ENCODE measurements at regions not wholly inside any gene's neighbourhood (a gene's known extent, or its start where the extent isn't known, plus 50 kb on each side); places are given as distances from the start of the nearest gene placed in this dataset.

DNA sequence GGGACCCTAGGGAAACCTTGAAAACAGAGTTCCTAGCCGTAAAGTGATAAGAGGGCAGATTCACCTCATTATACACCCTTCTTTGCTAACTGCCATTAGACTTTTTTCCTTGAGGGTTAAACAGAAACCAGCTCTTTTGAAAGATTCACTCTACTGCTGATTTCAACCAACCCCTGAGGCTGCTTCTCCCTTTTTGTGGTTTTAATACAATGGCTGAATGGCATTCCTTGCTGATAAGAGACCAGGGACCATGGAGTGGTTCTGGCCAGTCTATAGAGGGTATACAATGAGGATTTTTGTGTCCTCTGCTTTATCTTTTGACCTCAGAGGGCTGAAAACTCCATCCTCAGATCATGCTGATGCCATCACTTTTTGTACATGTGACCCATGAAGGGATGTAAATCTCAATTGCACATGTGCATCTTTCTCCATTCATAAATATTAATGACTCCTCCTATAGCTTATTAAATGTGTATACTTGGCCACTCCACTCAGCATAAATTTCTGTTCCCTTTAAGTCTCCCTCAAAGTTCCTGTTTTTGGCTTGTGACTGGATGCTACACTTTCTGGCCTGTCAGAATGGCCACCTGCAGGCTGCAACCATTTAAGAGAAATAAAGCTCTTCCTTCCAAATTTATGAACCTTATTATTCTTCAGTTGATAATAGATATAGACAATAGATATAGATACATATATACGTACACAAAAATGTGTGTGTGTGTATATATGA is 233.8 kb upstream of the SEL1L start:
- TF ChIP-seq, protein P1, sequence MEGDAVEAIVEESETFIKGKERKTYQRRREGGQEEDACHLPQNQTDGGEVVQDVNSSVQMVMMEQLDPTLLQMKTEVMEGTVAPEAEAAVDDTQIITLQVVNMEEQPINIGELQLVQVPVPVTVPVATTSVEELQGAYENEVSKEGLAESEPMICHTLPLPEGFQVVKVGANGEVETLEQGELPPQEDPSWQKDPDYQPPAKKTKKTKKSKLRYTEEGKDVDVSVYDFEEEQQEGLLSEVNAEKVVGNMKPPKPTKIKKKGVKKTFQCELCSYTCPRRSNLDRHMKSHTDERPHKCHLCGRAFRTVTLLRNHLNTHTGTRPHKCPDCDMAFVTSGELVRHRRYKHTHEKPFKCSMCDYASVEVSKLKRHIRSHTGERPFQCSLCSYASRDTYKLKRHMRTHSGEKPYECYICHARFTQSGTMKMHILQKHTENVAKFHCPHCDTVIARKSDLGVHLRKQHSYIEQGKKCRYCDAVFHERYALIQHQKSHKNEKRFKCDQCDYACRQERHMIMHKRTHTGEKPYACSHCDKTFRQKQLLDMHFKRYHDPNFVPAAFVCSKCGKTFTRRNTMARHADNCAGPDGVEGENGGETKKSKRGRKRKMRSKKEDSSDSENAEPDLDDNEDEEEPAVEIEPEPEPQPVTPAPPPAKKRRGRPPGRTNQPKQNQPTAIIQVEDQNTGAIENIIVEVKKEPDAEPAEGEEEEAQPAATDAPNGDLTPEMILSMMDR (IDR thresholded peaks at IDR 0.05), result no peak
- no peak for TF ChIP-seq POLR2A (IDR thresholded peaks at IDR 0.05)
